Activated CD4-positive, CD25-positive, alpha-beta regulatory T cell treated with anti-CD3 and anti-CD28 coated beads, Interleukin-2, amount 50 U/mL, for 16 hours (primary cell): ENCODE measurements at regions not wholly inside any gene's neighbourhood (a gene's known extent, or its start where the extent isn't known, plus 50 kb on each side); places are given as distances from the start of the nearest gene placed in this dataset.

Experiments
- DNase-seq: peaks from one replicate; pipeline ENCODE4 v3.0.0-alpha.2; 2020; ENCODE audit warnings: low read depth, low spot score

GRCh38 chr2:43086451-43087221 is 139.8 kb downstream of the ZFP36L2 start:
- no peak for DNase-seq

- DNase-seq: no peak
Observed at GRCh38 chr2:43085929-43086328, 140.5 kb downstream of the ZFP36L2 start.

- DNase-seq: no peak
Observed at GRCh38 chr2:43085505-43085904, 140.9 kb downstream of the ZFP36L2 start.

GRCh38 chr2:43084699-43085091 is 141.7 kb downstream of the ZFP36L2 start:
- no peak for DNase-seq

GRCh38 chr2:43083710-43084698 is 142.4 kb downstream of the ZFP36L2 start:
- DNase-seq: no peak

- no peak for DNase-seq
Observed at GRCh38 chr2:43082903-43083677, 143.3 kb downstream of the ZFP36L2 start.

GRCh38 chr2:43082111-43082894 is 144.1 kb downstream of the ZFP36L2 start:
- no peak for DNase-seq

- DNase-seq: no peak
Observed at GRCh38 chr2:43081131-43081765, 145.2 kb downstream of the ZFP36L2 start.

- DNase-seq: no peak
Observed at GRCh38 chr2:43080571-43081021, 145.8 kb downstream of the ZFP36L2 start.

GRCh38 chr2:43078781-43079755 is 147.3 kb downstream of the ZFP36L2 start:
- no peak for DNase-seq

- DNase-seq: no peak
Observed at GRCh38 chr2:43078301-43078700, 148.1 kb downstream of the ZFP36L2 start.

- DNase-seq: no peak
Observed at GRCh38 chr2:43077876-43078275, 148.5 kb downstream of the ZFP36L2 start.

GRCh38 chr2:43076676-43077075 is 149.7 kb downstream of the ZFP36L2 start:
- DNase-seq: no peak

- DNase-seq: no peak
Observed at GRCh38 chr2:43075811-43076585, 150.4 kb downstream of the ZFP36L2 start.

- DNase-seq: no peak
Observed at GRCh38 chr2:43075054-43075593, 151.3 kb downstream of the ZFP36L2 start.

- DNase-seq: no peak
Observed at GRCh38 chr2:43074592-43075053, 151.8 kb downstream of the ZFP36L2 start.

GRCh38 chr2:43074052-43074451 is 152.4 kb downstream of the ZFP36L2 start:
- no peak for DNase-seq

GRCh38 chr2:43073401-43073825 is 153.0 kb downstream of the ZFP36L2 start:
- no peak for DNase-seq
